ENCODE measurements at regions not wholly inside any gene's neighbourhood (a gene's known extent, or its start where the extent isn't known, plus 50 kb on each side); places are given as distances from the start of the nearest gene placed in this dataset.

GRCh38 chr17:54117452-54117851 lies 294.7 kb downstream of the KIF2B start:
- Histone ChIP-seq H3K4me3 (ENCODE audit: low read depth in 1 of 3, low read length in 3 of 3) (no peak overlapping the region), H3K36me3 (ENCODE audit: control insufficient read depth in 4 of 4, insufficient read depth in 3 of 4, low read depth in 1 of 4, low read length in 3 of 4) (no peaks in the 10 kb centered on the region), H3K27me3 (ENCODE audit: control insufficient read depth in 4 of 4, insufficient read depth in 4 of 4, low read length in 3 of 4) (peaks cover 0 to 3% (median 0%) of the 10 kb centered on the region in 4 donors), H3K9ac (ENCODE audit: low read depth in 1 of 2, low read length in 2 of 2) (no peak overlapping the region), H3K27ac (ENCODE audit: low read depth in 1 of 2, low read length in 2 of 2) (no peak overlapping the region), H3K9me3 (ENCODE audit: control insufficient read depth in 4 of 4, low read length in 3 of 4) (peaks cover 0 to 3% (median 0%) of the 10 kb centered on the region in 4 donors), H3K4me1 (ENCODE audit: control insufficient read depth in 4 of 4, insufficient read depth in 4 of 4, low read length in 3 of 4) (no peaks in the 10 kb centered on the region)
- 74% methylated on average over 3 of the region's 3 CpGs for WGBS
- no peak for DNase-seq (ENCODE audit: low spot score)
- TF ChIP-seq RXRA (IDR thresholded peaks at IDR 0.05) (no peak), FOXA1 (IDR thresholded peaks at IDR 0.05) (no peak)

- Histone ChIP-seq H3K36me3 (ENCODE audit: control insufficient read depth in 4 of 4, insufficient read depth in 3 of 4, low read depth in 1 of 4, low read length in 3 of 4) (no peaks in the 10 kb centered on the region), H3K27ac (ENCODE audit: low read depth in 1 of 2, low read length in 2 of 2) (no peak overlapping the region), H3K4me3 (ENCODE audit: low read depth in 1 of 3, low read length in 3 of 3) (no peak overlapping the region), H3K4me1 (ENCODE audit: control insufficient read depth in 4 of 4, insufficient read depth in 4 of 4, low read length in 3 of 4) (no peaks in the 10 kb centered on the region), H3K9me3 (ENCODE audit: control insufficient read depth in 4 of 4, low read length in 3 of 4) (peaks cover 0 to 7% (median 3%) of the 10 kb centered on the region in 4 donors), H3K9ac (ENCODE audit: low read depth in 1 of 2, low read length in 2 of 2) (no peak overlapping the region), H3K27me3 (ENCODE audit: control insufficient read depth in 4 of 4, insufficient read depth in 4 of 4, low read length in 3 of 4) (no peaks in the 10 kb centered on the region)
- DNase-seq (ENCODE audit: low spot score), result no peak
- 26% methylated on average over 1 of the region's 1 CpG for WGBS
- TF ChIP-seq REST (IDR thresholded peaks at IDR 0.05) (no peak), CTCF (IDR thresholded peaks at IDR 0.05; ENCODE audit: low read depth, low read length, missing input control) (no peak), MAX (IDR thresholded peaks at IDR 0.05) (no peak), GABPA (IDR thresholded peaks at IDR 0.05 in 1 of 2, conservative IDR thresholded peaks at IDR 0.05 in 1 of 2) (no peak), TAF1 (conservative IDR thresholded peaks at IDR 0.05) (no peak), YY1 (IDR thresholded peaks at IDR 0.05) (no peak), RXRA (IDR thresholded peaks at IDR 0.05) (no peak), HNF4A (conservative IDR thresholded peaks at IDR 0.05) (no peak), HNF4G (IDR thresholded peaks at IDR 0.05) (no peak), RAD21 (IDR thresholded peaks at IDR 0.05) (no peak), ZBTB33 (IDR thresholded peaks at IDR 0.05) (no peak), EGR1 (IDR thresholded peaks at IDR 0.05; ENCODE audit: low read depth in 2 of 2) (no peak), NR2F2 (IDR thresholded peaks at IDR 0.05) (no peak), FOXA2 (IDR thresholded peaks at IDR 0.05) (no peak), ATF3 (IDR thresholded peaks at IDR 0.05) (no peak), SP1 (IDR thresholded peaks at IDR 0.05) (no peak)
Measured at GRCh38 chr17:54124456-54124855, 301.7 kb downstream of the KIF2B start.

Measured in liver (tissue), 8 donors.